GM12865 (cell line): ENCODE measurements at regions not wholly inside any gene's neighbourhood (a gene's known extent, or its start where the extent isn't known, plus 50 kb on each side); places are given as distances from the start of the nearest gene placed in this dataset.

Experiments used
- DNase-seq: peaks from one replicate; pipeline ENCODE4 v3.0.0; 2010; ENCODE audit warnings: low read depth
- H3K4me3 ChIP-seq: 2 replicates; pipeline ENCODE4 v1.5.1; 2011; ENCODE audit warnings: mild to moderate bottlenecking, low read depth, low read length, control low read depth
- CTCF ChIP-seq: IDR thresholded peaks from 2 replicates; pipeline ENCODE4 v1.5.1; 2011; ENCODE audit warnings: low read length, control low read depth, low read depth, inconsistent platforms; ENCODE audit not compliant: insufficient read depth; ENCODE audit errors: missing control alignments

- no peak for DNase-seq
- TF ChIP-seq CTCF, result no peak
- H3K4me3 ChIP-seq, result no peak overlapping the region
These were observed 642.3 kb upstream of the LINC00305 start for GRCh38 chr18:64791236-64791635.

GRCh38 chr18:64785686-64786085, 636.8 kb upstream of the LINC00305 start:
- no peak for TF ChIP-seq CTCF
- H3K4me3 ChIP-seq, result no peak overlapping the region
- DNase-seq, result no peak

GRCh38 chr18:64777556-64777955, 628.7 kb upstream of the LINC00305 start:
- TF ChIP-seq CTCF, result no peak
- DNase-seq, result no peak
- no peak overlapping the region for H3K4me3 ChIP-seq

- TF ChIP-seq CTCF, result no peak
- H3K4me3 ChIP-seq, result no peak overlapping the region
- no peak for DNase-seq
These were observed 617.0 kb upstream of the LINC00305 start for GRCh38 chr18:64765908-64766307.

GRCh38 chr18:64752707-64753106, 603.8 kb upstream of the LINC00305 start:
- TF ChIP-seq CTCF, result no peak
- no peak overlapping the region for H3K4me3 ChIP-seq
- no peak for DNase-seq

GRCh38 chr18:64749884-64750283, 601.0 kb upstream of the LINC00305 start:
- no peak for DNase-seq
- H3K4me3 ChIP-seq, result no peak overlapping the region
- no peak for TF ChIP-seq CTCF

GRCh38 chr18:64747803-64748202, 598.9 kb upstream of the LINC00305 start:
- DNase-seq, result no peak
- no peak overlapping the region for H3K4me3 ChIP-seq
- no peak for TF ChIP-seq CTCF
